A549 (cell line): ENCODE measurements at regions not wholly inside any gene's neighbourhood (a gene's known extent, or its start where the extent isn't known, plus 50 kb on each side); places are given as distances from the start of the nearest gene placed in this dataset.

Experiments used
- ATAC-seq, 2 experiments: fragments of 200-7000 bp in 1 of 2; fragments of >200 bp in 1 of 2; cut with Nextera tagmentation in 1 of 2; cut with Tn5 transposase in 1 of 2; 3 replicates each; pipeline versions ENCODE4 v1.8.0 to v1.9.1; 2018 to 2020; ENCODE audit warnings: mild to moderate bottlenecking in 1 of 2, moderate library complexity in 1 of 2
- CTCF ChIA-PET: fragments of 300-600 bp; sonication (Branson Sonifier 250); formaldehyde crosslinking; extraction: SDS; loops from one replicate; lab custom pipeline; 2021; ENCODE audit warnings: antibody characterized with exemption, inconsistent platforms; lab: Yijun Ruan, JAX
- POLR2A ChIA-PET: fragments of 350-600 bp; formaldehyde crosslinking; extraction: SDS; loops from one replicate; lab custom pipeline; 2021; ENCODE audit warnings: antibody characterized with exemption, inconsistent platforms; lab: Yijun Ruan, JAX
- DNase-seq, 2 experiments: peaks; one replicate each; pipeline versions ENCODE4 v3.0.0 to v3.0.0-alpha.2; 2011 to 2016; ENCODE audit warnings: low read depth in 1 of 2, low spot score in 1 of 2
- FAIRE-seq: peaks from 2 replicates; lab custom pipeline; 2011; peaks lifted over from hg19 to GRCh38; lab: Jason Lieb, UNC
- H3K27ac ChIP-seq, 2 experiments: fragments of >200 bp; sonication (Bioruptor Twin); formaldehyde crosslinking; 3 replicates each; pipeline ENCODE4 v1.5.1; 2016 to 2017
- H3K4me1 ChIP-seq: fragments of >200 bp; sonication (Bioruptor Twin); formaldehyde crosslinking; 3 replicates; pipeline ENCODE4 v1.6.1; 2016
- H3K4me2 ChIP-seq: fragments of >200 bp; sonication (Bioruptor Twin); formaldehyde crosslinking; 3 replicates; pipeline ENCODE4 v1.6.1; 2016
- H3K4me3 ChIP-seq: fragments of >200 bp; sonication (Bioruptor Twin); formaldehyde crosslinking; 3 replicates; pipeline ENCODE4 v1.5.1; 2016
- H3K9me3 ChIP-seq: fragments of >200 bp; sonication (Bioruptor Twin); formaldehyde crosslinking; 3 replicates; pipeline ENCODE4 v1.6.1; 2016
- BHLHE40 ChIP-seq: IDR thresholded peaks from 2 replicates; pipeline ENCODE4 v1.6.1; 2012; ENCODE audit warnings: low read depth, low read length, inconsistent platforms
- CBX8 ChIP-seq: fragments of 200-600 bp; sonication (generic); IDR thresholded peaks from 2 replicates; pipeline ENCODE4 v1.6.1; 2016
- CEBPB ChIP-seq, 2 experiments: fragments of >200 bp in 1 of 2; sonication (Bioruptor Twin) in 1 of 2; formaldehyde crosslinking in 1 of 2; IDR thresholded peaks; 2 replicates each; pipeline ENCODE4 v1.6.1; 2012 to 2016
- CHD2 ChIP-seq: fragments of 150-350 bp; IDR thresholded peaks from 2 replicates; pipeline ENCODE4 v1.6.1; 2014; ENCODE audit warnings: low read length; ENCODE audit not compliant: partially characterized antibody
- E2F6 ChIP-seq: IDR thresholded peaks from 2 replicates; pipeline ENCODE4 v1.6.1; 2012; ENCODE audit warnings: low read depth, borderline replicate concordance
- EP300 ChIP-seq, 2 experiments: fragments of >200 bp; sonication (Bioruptor Twin); formaldehyde crosslinking; IDR thresholded peaks; 2 replicates in 1 of 2; 3 replicates in 1 of 2; pipeline ENCODE4 v1.6.1; 2016 to 2017
- ESRRA ChIP-seq: fragments of 150-350 bp; IDR thresholded peaks from 2 replicates; pipeline ENCODE4 v1.6.1; 2014; ENCODE audit warnings: mild to moderate bottlenecking, low read length, borderline replicate concordance
- GATA3 ChIP-seq: IDR thresholded peaks from 2 replicates; pipeline ENCODE4 v1.6.1; 2012; ENCODE audit warnings: borderline replicate concordance
- HEYL ChIP-seq: fragments of 250-450 bp; sonication (Bioruptor Pico); IDR thresholded peaks from 2 replicates; pipeline ENCODE4 v1.8.0; 2021; ENCODE audit warnings: mild to moderate bottlenecking, moderate library complexity
- HMGXB4 ChIP-seq: fragments of 250-450 bp; sonication (Bioruptor Pico); IDR thresholded peaks from 2 replicates; pipeline ENCODE4 v1.5.0; 2021; ENCODE audit warnings: mild to moderate bottlenecking, moderate library complexity, borderline replicate concordance
- JUNB ChIP-seq: fragments of >200 bp; sonication (Bioruptor Twin); formaldehyde crosslinking; IDR thresholded peaks from 2 replicates; pipeline ENCODE4 v1.6.1; 2016
- POLR2AphosphoS2 ChIP-seq: conservative IDR thresholded peaks from 2 replicates; pipeline ENCODE4 v1.6.1; 2012; ENCODE audit warnings: low read length, improper control_type of control experiment, inconsistent platforms
- RARB ChIP-seq: fragments of 250-450 bp; sonication (Bioruptor Pico); IDR thresholded peaks from 2 replicates; pipeline ENCODE4 v1.8.0; 2021; ENCODE audit warnings: mild to moderate bottlenecking, moderate library complexity
- RNF2 ChIP-seq: fragments of 200-600 bp; sonication (generic); IDR thresholded peaks from 2 replicates; pipeline ENCODE4 v1.6.1; 2016; ENCODE audit warnings: low read depth, mild to moderate bottlenecking, antibody characterized with exemption, moderate library complexity, borderline replicate concordance
- TFCP2L1 ChIP-seq: fragments of 250-450 bp; sonication (Bioruptor Pico); IDR thresholded peaks from 2 replicates; pipeline ENCODE4 v1.5.0; 2021; ENCODE audit warnings: mild to moderate bottlenecking
- ZFP36 ChIP-seq: fragments of 450-650 bp; IDR thresholded peaks from 2 replicates; pipeline ENCODE4 v1.6.1; 2014; ENCODE audit warnings: borderline replicate concordance; ENCODE audit not compliant: partially characterized antibody
- WGBS: methylation state at CpG from one replicate; pipeline ENCODE4 v1.1.6; 2017; ENCODE audit errors: missing lambda C conversion rate; 5-methylcytosine and 5-hydroxymethylcytosine counted together

- TF ChIP-seq BHLHE40 = no peak
- no peak for TF ChIP-seq TFCP2L1 (CRISPR knock-in tag)
- no peak for TF ChIP-seq ESRRA
- TF ChIP-seq GATA3 = no peak
- no peak for TF ChIP-seq HMGXB4
- TF ChIP-seq JUNB = no peak
- TF ChIP-seq E2F6 = no peak
- TF ChIP-seq, all 56 proteins: peak for 0
These were observed 364.2 kb downstream of the SFMBT2 start (continued) for GRCh38 chr10:7046615-7047014.

GRCh38 chr10:7045891-7046599, 364.8 kb downstream of the SFMBT2 start:
- Histone ChIP-seq H3K4me1 (no peaks in the 10 kb centered on the region), H3K4me2 (no peak overlapping the region), H3K4me3 (no peak overlapping the region), H3K9me3 (0 out of 3 replicates have a peak, but pooled peaks cover 2% of the 10 kb centered on the region), H3K27ac (no peak overlapping the region)
- CTCF ChIA-PET = interaction anchor here (1.4 kb wide), 1 partner anchor 14 kb away, joined by 4 read pairs; no protein-coding TSS in a partner anchor
- 26% methylated on average over 4 of the region's 4 CpGs for WGBS
- POLR2A ChIA-PET = no interaction called here
- FAIRE-seq (no peak), ATAC-seq (no peak), DNase-seq (no peak)
- TF ChIP-seq RARB (no peak), CBX8 (no peak), E2F6 (no peak), POLR2AphosphoS2 (no peak), EP300 (IDR thresholded peaks at IDR 0.05) (no peak), RNF2 (no peak), HMGXB4 (no peak), CEBPB (IDR thresholded peaks at IDR 0.05) (no peak), CHD2 (no peak), ZFP36 (no peak)

- ChIA-PET POLR2A (no interaction called here), CTCF (interaction anchor here (0.6 kb wide), 1 partner anchor 555 kb away, joined by 3 read pairs; no protein-coding TSS in a partner anchor)
- ATAC-seq = no peak
- H3K27ac ChIP-seq = no peak overlapping the region
- H3K9me3 ChIP-seq = no peaks in the 10 kb centered on the region
- no peak for DNase-seq
- no peak overlapping the region for H3K4me3 ChIP-seq
- no peaks in the 10 kb centered on the region for H3K4me1 ChIP-seq
- H3K4me2 ChIP-seq = no peak overlapping the region
- 67% methylated on average over 3 of the region's 3 CpGs for WGBS
- no peak for FAIRE-seq
- TF ChIP-seq HEYL (CRISPR knock-in tag) = no peak
These were observed 367.7 kb downstream of the SFMBT2 start for GRCh38 chr10:7043055-7043653.
